ENCODE measurements at regions not wholly inside any gene's neighbourhood (a gene's known extent, or its start where the extent isn't known, plus 50 kb on each side); places are given as distances from the start of the nearest gene placed in this dataset.

- no peak overlapping the region for H3K4me3 ChIP-seq (ENCODE audit: control insufficient read depth, low read depth, low read length)
- no peak for TF ChIP-seq CTCF (IDR thresholded peaks at IDR 0.05; ENCODE audit: control insufficient read depth, insufficient read depth, low read depth, low read length, missing control alignments)
- no peak for DNase-seq (ENCODE audit: low read depth)
These were observed 531.6 kb downstream of the PTPRU start for GRCh38 chr1:29767769-29768425.

GRCh38 chr1:29767088-29767685 lies 530.9 kb downstream of the PTPRU start:
- DNase-seq (ENCODE audit: low read depth), result no peak
- TF ChIP-seq CTCF (IDR thresholded peaks at IDR 0.05; ENCODE audit: control insufficient read depth, insufficient read depth, low read depth, low read length, missing control alignments), result no peak
- H3K4me3 ChIP-seq (ENCODE audit: control insufficient read depth, low read depth, low read length), result no peak overlapping the region

- TF ChIP-seq CTCF (IDR thresholded peaks at IDR 0.05; ENCODE audit: control insufficient read depth, insufficient read depth, low read depth, low read length, missing control alignments), result no peak
- no peak overlapping the region for H3K4me3 ChIP-seq (ENCODE audit: control insufficient read depth, low read depth, low read length)
- DNase-seq (ENCODE audit: low read depth), result no peak
These were observed 526.3 kb downstream of the PTPRU start for GRCh38 chr1:29762635-29763034.

- no peak for DNase-seq (ENCODE audit: low read depth)
- no peak overlapping the region for H3K4me3 ChIP-seq (ENCODE audit: control insufficient read depth, low read depth, low read length)
- no peak for TF ChIP-seq CTCF (IDR thresholded peaks at IDR 0.05; ENCODE audit: control insufficient read depth, insufficient read depth, low read depth, low read length, missing control alignments)
These were observed 525.0 kb downstream of the PTPRU start for GRCh38 chr1:29761159-29761928.

- no peak for TF ChIP-seq CTCF (IDR thresholded peaks at IDR 0.05; ENCODE audit: control insufficient read depth, insufficient read depth, low read depth, low read length, missing control alignments)
These were observed 523.8 kb downstream of the PTPRU start for GRCh38 chr1:29760067-29760564.

GRCh38 chr1:29758781-29759499 lies 522.6 kb downstream of the PTPRU start:
- TF ChIP-seq CTCF (IDR thresholded peaks at IDR 0.05; ENCODE audit: control insufficient read depth, insufficient read depth, low read depth, low read length, missing control alignments), result no peak
- no peak overlapping the region for H3K4me3 ChIP-seq (ENCODE audit: control insufficient read depth, low read depth, low read length)
- no peak for DNase-seq (ENCODE audit: low read depth)

More at GRCh38 chr1:29760067-29760564, 523.8 kb downstream of the PTPRU start:
- DNase-seq (ENCODE audit: low read depth), result no peak
- no peak overlapping the region for H3K4me3 ChIP-seq (ENCODE audit: control insufficient read depth, low read depth, low read length)

Measured in AG09309 (cell line).